Stomach (tissue), 4 donors: ENCODE measurements at regions not wholly inside any gene's neighbourhood (a gene's known extent, or its start where the extent isn't known, plus 50 kb on each side); places are given as distances from the start of the nearest gene placed in this dataset.

Experiments
- CTCF ChIP-seq, 7 experiments: fragments of 450-650 bp in 4 of 7; fragments of 200-600 bp in 3 of 7; sonication (generic) in 3 of 7; IDR thresholded peaks; one replicate each; pipeline ENCODE4 v1.5.1; 2016 to 2019; ENCODE audit warnings: antibody characterized with exemption in 7 of 7, control low read depth in 2 of 7, mild to moderate bottlenecking in 1 of 7
- POLR2A ChIP-seq, 4 donors: fragments of 450-650 bp; IDR thresholded peaks; one replicate each; pipeline ENCODE4 v1.6.1; 2016; ENCODE audit warnings: antibody characterized with exemption in 4 of 4, control low read depth in 2 of 4, mild to moderate bottlenecking in 1 of 4, moderate library complexity in 1 of 4
- POLR2AphosphoS5 ChIP-seq, 3 donors: sonication (generic); formaldehyde crosslinking; IDR thresholded peaks; one replicate each; pipeline ENCODE4 v1.6.1; 2016; ENCODE audit warnings: antibody characterized with exemption in 3 of 3

- no peak for TF ChIP-seq CTCF (IDR thresholded peaks at IDR 0.05)
- TF ChIP-seq POLR2A (IDR thresholded peaks at IDR 0.05) = no peak
- TF ChIP-seq POLR2AphosphoS5 (IDR thresholded peaks at IDR 0.05) = no peak
Measured at GRCh38 chr5:2960294-2960693, 208.8 kb upstream of the IRX2 start.
